GM21529 (cell line): ENCODE measurements at regions not wholly inside any gene's neighbourhood (a gene's known extent, or its start where the extent isn't known, plus 50 kb on each side); places are given as distances from the start of the nearest gene placed in this dataset.

Source experiments
- ATAC-seq: cut with Tn5 transposase; IDR thresholded peaks from one replicate; pipeline ENCODE4 v1.9.1; 2021; ENCODE audit not compliant: unreplicated experiment

DNA sequence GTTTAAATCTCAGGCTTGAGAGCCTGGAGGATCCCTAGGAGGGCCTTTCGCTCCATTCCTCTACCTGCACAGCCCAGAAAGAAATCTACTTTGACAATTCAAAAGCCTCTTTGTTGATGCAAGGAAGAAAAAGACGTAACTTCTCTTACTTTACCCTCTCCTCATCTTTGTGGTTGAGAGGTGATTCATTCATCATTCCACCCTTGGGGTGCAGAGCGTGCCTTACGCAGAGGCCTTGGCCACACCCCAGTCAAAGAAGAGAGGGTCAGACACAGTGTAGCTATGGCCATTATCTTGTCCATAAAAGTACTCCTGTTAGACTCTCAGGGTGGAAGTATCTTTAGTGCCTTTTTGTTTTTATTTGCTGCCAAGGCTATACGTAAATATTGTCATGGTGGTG lies 184.0 kb downstream of the IRS2 start:
- no peak for ATAC-seq

DNA sequence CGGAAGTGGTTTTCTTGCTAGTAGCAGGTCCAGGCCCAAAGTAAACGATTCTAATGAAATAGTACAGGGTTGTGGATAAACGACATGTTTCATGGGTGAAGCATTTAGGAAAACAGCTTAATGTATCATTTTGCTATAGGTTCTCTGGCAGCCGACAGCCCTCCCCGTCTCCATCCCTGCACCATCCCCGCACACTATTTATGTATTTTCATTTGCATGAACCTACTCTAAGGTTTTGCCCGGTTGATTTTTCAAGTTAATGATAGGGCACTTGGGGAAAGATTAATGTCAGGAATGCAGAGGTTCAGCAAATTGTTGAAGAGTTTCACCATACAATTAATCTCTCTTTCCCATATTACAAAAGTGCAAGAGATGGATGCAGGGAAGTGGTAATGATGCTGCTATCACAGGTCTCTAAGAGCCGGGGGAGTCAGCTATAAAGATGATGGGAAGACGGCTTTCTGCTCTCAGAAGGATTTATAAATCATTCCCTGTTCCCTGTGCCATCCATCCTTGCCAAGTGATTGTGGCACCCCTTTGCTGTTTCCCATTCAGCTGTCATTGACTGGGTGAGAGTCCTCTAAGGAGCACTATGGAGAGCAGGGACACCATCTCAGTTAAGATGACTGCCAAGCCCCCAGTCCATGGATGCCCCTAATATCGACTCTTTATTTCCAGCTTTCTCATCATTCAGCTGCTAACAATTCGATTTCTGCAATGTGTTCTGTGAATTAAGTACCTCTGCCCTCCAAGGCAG lies 186.3 kb downstream of the IRS2 start:
- no peak for ATAC-seq

DNA sequence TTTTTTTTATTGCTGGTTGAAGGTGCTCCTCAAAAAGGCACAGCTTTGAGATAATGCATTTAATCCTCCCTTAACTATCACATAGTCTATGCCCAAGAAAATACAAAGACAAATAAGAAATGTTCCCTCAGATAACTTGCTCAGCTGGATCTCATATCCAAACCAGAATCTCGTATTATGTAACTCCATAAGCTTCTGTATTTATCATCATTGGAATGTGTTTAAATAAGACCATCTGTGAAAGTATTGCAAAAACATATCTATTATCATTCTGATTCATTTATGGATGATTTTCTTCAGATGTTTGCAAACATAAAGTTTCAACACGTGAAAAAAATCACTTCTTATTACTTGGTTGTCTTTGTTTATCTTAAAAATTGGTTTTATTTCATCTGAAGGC lies 190.9 kb downstream of the IRS2 start:
- no peak for ATAC-seq

- no peak for ATAC-seq
Observed at GRCh38 chr13:109593230-109593629, 193.2 kb downstream of the IRS2 start.

- no peak for ATAC-seq
Observed at GRCh38 chr13:109592770-109593169, 193.6 kb downstream of the IRS2 start.

GRCh38 chr13:109587689-109588088 lies 198.7 kb downstream of the IRS2 start:
- no peak for ATAC-seq

GRCh38 chr13:109586509-109587346 lies 199.7 kb downstream of the IRS2 start:
- ATAC-seq: no peak

GRCh38 chr13:109584844-109585361 lies 201.5 kb downstream of the IRS2 start:
- ATAC-seq: no peak

DNA sequence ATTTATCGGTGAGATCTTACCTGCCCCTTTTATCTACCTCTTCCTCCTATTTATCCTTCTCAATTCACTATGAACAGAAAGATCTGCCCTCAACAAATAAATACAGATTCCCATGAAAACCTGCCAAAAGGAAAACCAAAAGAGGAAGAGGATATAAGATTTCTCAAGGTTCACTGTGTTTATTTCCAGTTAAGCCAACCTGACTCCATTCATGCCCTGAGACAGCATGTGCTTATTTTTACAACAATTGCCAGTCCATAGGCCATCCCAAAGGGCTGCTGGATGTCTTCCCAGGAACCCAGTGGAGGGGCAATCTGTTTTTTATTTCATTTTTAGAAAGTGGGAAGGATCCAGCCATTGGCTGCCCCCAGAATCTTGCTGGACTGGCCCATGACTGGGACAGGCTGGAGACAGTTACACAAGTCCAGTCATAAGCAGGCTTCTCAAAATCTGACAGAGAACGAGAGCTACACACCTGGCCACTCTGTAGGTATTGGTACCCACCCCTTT lies 209.1 kb downstream of the IRS2 start:
- ATAC-seq: no peak

GRCh38 chr13:109576331-109576813 lies 210.0 kb downstream of the IRS2 start:
- ATAC-seq: no peak

GRCh38 chr13:109575821-109576220 lies 210.6 kb downstream of the IRS2 start:
- ATAC-seq: no peak

GRCh38 chr13:109572389-109572788 lies 214.0 kb downstream of the IRS2 start:
- ATAC-seq: no peak

DNA sequence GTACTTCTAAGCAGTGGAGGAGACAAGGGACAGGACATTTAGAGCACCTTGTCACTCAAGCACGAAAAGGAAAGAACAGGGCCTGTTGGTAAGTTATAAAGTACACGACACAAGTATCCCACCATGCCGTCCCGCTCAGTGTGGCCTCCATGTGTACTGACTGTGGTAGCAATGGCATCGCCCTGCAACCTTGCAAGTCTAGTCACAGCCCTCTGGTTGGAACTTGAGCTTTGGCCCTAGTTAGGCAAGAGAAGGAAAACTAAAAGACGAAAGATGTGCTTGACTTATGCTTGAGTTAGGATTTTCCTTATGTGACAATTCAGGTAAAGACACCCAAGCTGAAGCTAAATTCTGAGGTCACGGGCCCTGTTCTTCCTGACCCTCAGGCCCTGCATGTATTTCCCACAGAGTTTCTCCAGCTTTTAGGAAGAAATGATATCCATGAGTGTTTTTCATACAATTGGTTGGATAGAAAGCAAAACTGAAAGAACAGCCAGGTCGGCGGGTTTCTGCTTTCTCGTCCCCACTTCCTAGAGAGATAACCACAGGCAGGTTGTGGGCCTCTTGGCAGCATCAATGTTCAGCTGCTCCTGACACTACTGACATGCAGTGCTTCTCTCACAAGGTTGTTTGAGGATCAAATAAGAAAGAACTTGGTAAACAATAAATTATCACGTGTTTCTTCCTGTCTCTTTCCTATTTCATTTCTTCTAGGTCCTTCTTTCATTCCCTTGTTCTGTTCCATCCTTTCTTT lies 216.2 kb downstream of the IRS2 start:
- ATAC-seq: peak; percentile 94

GRCh38 chr13:109568339-109568818 lies 218.0 kb downstream of the IRS2 start:
- ATAC-seq: no peak

GRCh38 chr13:109567315-109567714 lies 219.1 kb downstream of the IRS2 start:
- ATAC-seq: no peak

DNA sequence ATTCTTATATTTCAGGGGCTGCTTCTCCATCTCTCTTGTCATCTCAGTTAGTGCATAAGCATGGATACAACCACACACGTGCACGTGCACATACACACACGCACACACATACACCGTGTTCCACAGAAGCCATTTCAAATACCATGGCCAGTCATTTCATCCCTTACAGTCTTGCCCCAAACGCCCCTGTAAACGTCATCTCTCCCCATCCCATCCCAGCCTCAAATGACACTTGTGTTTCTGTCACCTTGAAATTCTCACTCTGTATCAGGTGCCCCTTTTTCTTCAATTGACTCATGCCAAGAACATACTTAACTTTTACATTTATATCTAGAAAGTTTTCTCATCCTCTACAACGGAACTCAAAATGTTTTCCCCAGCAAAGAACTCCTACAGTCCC lies 220.5 kb downstream of the IRS2 start:
- ATAC-seq: no peak

GRCh38 chr13:109548374-109548773 lies 238.0 kb downstream of the IRS2 start:
- peak; percentile 33 for ATAC-seq

- peak; percentile 81 for ATAC-seq
Observed at GRCh38 chr13:109547942-109548341, 238.4 kb downstream of the IRS2 start.

GRCh38 chr13:109545931-109546330 lies 240.5 kb downstream of the IRS2 start:
- ATAC-seq: no peak

DNA sequence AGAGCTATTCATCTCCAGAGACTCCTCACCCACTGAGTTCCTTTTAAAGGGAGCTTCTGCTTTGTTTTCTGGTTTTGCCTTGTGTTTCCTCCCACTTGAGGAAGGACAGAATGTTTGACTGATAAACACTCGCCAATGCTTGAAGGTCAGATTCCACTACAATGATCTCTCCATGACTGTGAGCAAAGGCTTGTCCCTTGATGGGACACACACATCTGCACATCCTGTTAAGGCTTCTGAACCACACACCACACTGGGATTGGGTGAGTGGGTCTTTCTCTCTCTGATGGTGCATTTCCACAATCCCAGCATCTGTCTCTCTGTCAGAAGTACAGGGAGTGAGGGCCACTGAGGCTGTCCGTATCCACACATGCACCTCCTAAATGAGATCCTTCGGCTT lies 245.3 kb downstream of the IRS2 start:
- no peak for ATAC-seq

DNA sequence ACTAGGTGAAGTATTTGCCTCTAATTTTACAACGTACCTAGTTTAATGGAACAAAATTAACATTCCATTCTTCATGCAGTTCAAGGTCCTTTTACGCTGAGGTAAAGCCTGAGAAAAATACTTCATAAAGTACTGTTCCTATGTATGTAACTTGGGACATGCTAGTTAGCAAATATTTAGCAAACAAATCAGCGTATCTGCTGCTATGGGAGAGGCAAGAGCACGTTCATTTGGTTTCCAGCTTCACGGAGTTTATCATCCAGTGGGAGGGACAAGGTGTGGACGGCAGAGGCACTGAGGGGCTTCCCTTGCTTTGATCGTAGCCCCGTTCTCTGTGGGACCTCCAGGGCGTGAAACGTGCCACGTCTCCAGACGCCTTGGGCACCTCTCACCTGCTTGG lies 248.8 kb downstream of the IRS2 start:
- ATAC-seq: no peak
